GM12874 (cell line): ENCODE measurements at regions not wholly inside any gene's neighbourhood (a gene's known extent, or its start where the extent isn't known, plus 50 kb on each side); places are given as distances from the start of the nearest gene placed in this dataset.

Experiments used
- CTCF ChIP-seq: IDR thresholded peaks from 2 replicates; pipeline ENCODE4 v1.5.1; 2011; ENCODE audit warnings: low read depth, mild to moderate bottlenecking, control low read depth, low read length, moderate library complexity; ENCODE audit not compliant: insufficient read depth

GRCh38 chr21:16125274-16125673 is 395.5 kb downstream of the USP25 start:
- no peak for TF ChIP-seq CTCF

GRCh38 chr21:16133248-16133647 is 403.5 kb downstream of the USP25 start:
- no peak for TF ChIP-seq CTCF

- no peak for TF ChIP-seq CTCF
Observed at GRCh38 chr21:16134134-16134533, 404.4 kb downstream of the USP25 start.

GRCh38 chr21:16137106-16137505 is 407.3 kb downstream of the USP25 start:
- TF ChIP-seq CTCF: no peak

GRCh38 chr21:16145052-16145451 is 415.3 kb downstream of the USP25 start:
- TF ChIP-seq CTCF: no peak

GRCh38 chr21:16145479-16145878 is 415.7 kb downstream of the USP25 start:
- TF ChIP-seq CTCF: no peak

GRCh38 chr21:16154321-16154720 is 424.5 kb downstream of the USP25 start:
- TF ChIP-seq CTCF: no peak
